K562 (cell line): ENCODE measurements at regions not wholly inside any gene's neighbourhood (a gene's known extent, or its start where the extent isn't known, plus 50 kb on each side); places are given as distances from the start of the nearest gene placed in this dataset.
A peak's percentile ranks its signal among the peaks of the same experiment; 100 is the strongest.

Experiments used
- CBX8 ChIP-seq: fragments of 200-600 bp; sonication (generic); IDR thresholded peaks from 2 replicates; pipeline ENCODE4 v1.6.1; 2012; ENCODE audit warnings: borderline replicate concordance, mixed run types, low read depth, mild to moderate bottlenecking, moderate library complexity, mixed read lengths, low read length, control low read depth, inconsistent platforms; ENCODE audit not compliant: poor library complexity, severe bottlenecking; ENCODE audit errors: extremely low read depth
- FOXP1 ChIP-seq: sonication (generic); formaldehyde crosslinking; IDR thresholded peaks from 2 replicates; pipeline ENCODE4 v1.8.0; 2022; ENCODE audit warnings: mild to moderate bottlenecking, missing genetic modification reagents
- ZFP36 ChIP-seq: fragments of 150-350 bp; IDR thresholded peaks from 2 replicates; pipeline ENCODE4 v1.6.1; 2018; ENCODE audit warnings: low read length, low read depth; ENCODE audit not compliant: partially characterized antibody
- TF ChIP-seq, protein P1 (sequence below), 3 experiments: IDR thresholded peaks in 2 of 3; conservative IDR thresholded peaks in 1 of 3; 2 replicates each; pipeline ENCODE4 v1.5.1; 2011 to 2012; ENCODE audit warnings: low read length in 3 of 3, mild to moderate bottlenecking in 3 of 3, control low read depth in 2 of 3, improper control_type of control experiment in 1 of 3, inconsistent platforms in 1 of 3, low read depth in 1 of 3, mixed read lengths in 1 of 3, moderate library complexity in 1 of 3; ENCODE audit not compliant: insufficient read depth in 2 of 3

DNA sequence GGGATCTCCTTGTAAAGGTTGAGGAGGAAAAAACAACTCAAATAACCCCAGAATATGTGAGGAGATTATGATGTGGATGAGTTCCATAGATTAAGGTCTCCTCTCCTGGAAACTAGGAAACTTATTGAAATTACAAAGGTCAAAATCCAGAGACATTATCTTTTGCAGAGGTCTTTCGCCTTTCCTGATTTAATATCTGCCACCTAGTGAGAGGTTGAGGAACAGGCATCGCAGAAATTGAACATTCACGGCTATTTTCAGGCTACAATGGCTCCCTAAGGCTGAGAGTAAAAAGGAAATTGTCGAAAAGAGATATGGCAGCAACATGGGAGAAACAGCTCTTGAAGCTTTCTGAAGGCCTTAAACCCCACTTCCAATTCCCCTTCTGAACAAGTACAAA is 127.5 kb upstream of the PLCXD3 start:
- TF ChIP-seq, protein P1, sequence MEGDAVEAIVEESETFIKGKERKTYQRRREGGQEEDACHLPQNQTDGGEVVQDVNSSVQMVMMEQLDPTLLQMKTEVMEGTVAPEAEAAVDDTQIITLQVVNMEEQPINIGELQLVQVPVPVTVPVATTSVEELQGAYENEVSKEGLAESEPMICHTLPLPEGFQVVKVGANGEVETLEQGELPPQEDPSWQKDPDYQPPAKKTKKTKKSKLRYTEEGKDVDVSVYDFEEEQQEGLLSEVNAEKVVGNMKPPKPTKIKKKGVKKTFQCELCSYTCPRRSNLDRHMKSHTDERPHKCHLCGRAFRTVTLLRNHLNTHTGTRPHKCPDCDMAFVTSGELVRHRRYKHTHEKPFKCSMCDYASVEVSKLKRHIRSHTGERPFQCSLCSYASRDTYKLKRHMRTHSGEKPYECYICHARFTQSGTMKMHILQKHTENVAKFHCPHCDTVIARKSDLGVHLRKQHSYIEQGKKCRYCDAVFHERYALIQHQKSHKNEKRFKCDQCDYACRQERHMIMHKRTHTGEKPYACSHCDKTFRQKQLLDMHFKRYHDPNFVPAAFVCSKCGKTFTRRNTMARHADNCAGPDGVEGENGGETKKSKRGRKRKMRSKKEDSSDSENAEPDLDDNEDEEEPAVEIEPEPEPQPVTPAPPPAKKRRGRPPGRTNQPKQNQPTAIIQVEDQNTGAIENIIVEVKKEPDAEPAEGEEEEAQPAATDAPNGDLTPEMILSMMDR (IDR thresholded peaks at IDR 0.05 in 2 of 3, conservative IDR thresholded peaks at IDR 0.05 in 1 of 3; ENCODE audit: insufficient read depth in 2 of 3, low read depth in 1 of 3, low read length in 3 of 3): peak in 2 of 3 experiments; percentile 17 to 23; a peak in 2 of 6 replicates
- TF ChIP-seq FOXP1 (CRISPR knock-in tag) (no peak), ZFP36 (no peak), CBX8 (no peak)
